Panc1 (cell line): ENCODE measurements at regions not wholly inside any gene's neighbourhood (a gene's known extent, or its start where the extent isn't known, plus 50 kb on each side); places are given as distances from the start of the nearest gene placed in this dataset.
"Not testable (repeated sequence)": the region's sequence is repeated elsewhere in the genome, so short reads cannot be mapped to it uniquely, and the experiment has no call there.

Experiments used
- ATAC-seq: fragments of 200-7000 bp; cut with Tn5 transposase; 2 replicates; pipeline ENCODE4 v1.9.1; 2020; ENCODE audit warnings: mild to moderate bottlenecking, moderate library complexity
- BruUV-seq: library from RNA; stranded (reverse); fragments of 400-500 nt; replicated peaks from 2 replicates; lab custom pipeline; 2021; lab: Mats Ljungman, UMichigan
- CTCF ChIA-PET: fragments of 300-600 bp; sonication (Branson Sonifier 250); formaldehyde crosslinking; loops from one replicate; lab custom pipeline; 2022; ENCODE audit warnings: antibody characterized with exemption; lab: Charles Lee
- POLR2A ChIA-PET: fragments of 300-600 bp; sonication (Branson Sonifier 250); formaldehyde crosslinking; loops from one replicate; lab custom pipeline; 2022; ENCODE audit warnings: antibody characterized with exemption; lab: Charles Lee
- DNase-seq: peaks from one replicate; pipeline ENCODE4 v3.0.0-alpha.2; 2010; ENCODE audit warnings: low read depth, low spot score
- H3K27ac ChIP-seq: 2 replicates; pipeline ENCODE4 v1.5.1; 2011; ENCODE audit warnings: mild to moderate bottlenecking, low read length, inconsistent platforms
- H3K27me3 ChIP-seq: fragments of 200-500 bp; sonication (Bioruptor generic); 2 replicates; pipeline ENCODE4 v1.6.0; 2014; ENCODE audit warnings: low read length, inconsistent platforms; ENCODE audit not compliant: control insufficient read depth, insufficient read depth
- H3K36me3 ChIP-seq: fragments of 200-500 bp; sonication (Bioruptor generic); 2 replicates; pipeline ENCODE4 v1.5.1; 2014; ENCODE audit warnings: inconsistent platforms, mild to moderate bottlenecking, low read length, moderate library complexity; ENCODE audit not compliant: control insufficient read depth, insufficient read depth
- H3K4me1 ChIP-seq: 2 replicates; pipeline ENCODE4 v1.5.1; 2011; ENCODE audit warnings: inconsistent platforms, mild to moderate bottlenecking, low read length, moderate library complexity; ENCODE audit not compliant: control insufficient read depth, insufficient read depth
- H3K4me3 ChIP-seq, 2 experiments: 2 replicates each; pipeline ENCODE4 v1.5.1; 2011 to 2012; ENCODE audit warnings: low read depth in 2 of 2, low read length in 2 of 2, mild to moderate bottlenecking in 2 of 2, inconsistent platforms in 1 of 2, moderate library complexity in 1 of 2
- H3K9me3 ChIP-seq: fragments of 200-500 bp; sonication (Bioruptor generic); 2 replicates; pipeline ENCODE4 v1.5.1; 2014; ENCODE audit warnings: low read depth, mild to moderate bottlenecking, inconsistent platforms, low read length, moderate library complexity; ENCODE audit not compliant: control insufficient read depth, insufficient read depth
- POLR2AphosphoS5 ChIP-seq: IDR thresholded peaks from 2 replicates; pipeline ENCODE4 v1.6.1; 2012; ENCODE audit warnings: mild to moderate bottlenecking, low read depth, low read length, moderate library complexity
- SIN3A ChIP-seq: IDR thresholded peaks from 2 replicates; pipeline ENCODE4 v1.6.1; 2012; ENCODE audit warnings: low read depth, mild to moderate bottlenecking, low read length, moderate library complexity, borderline replicate concordance; ENCODE audit not compliant: insufficient read depth
- TCF7L2 ChIP-seq: IDR thresholded peaks from 2 replicates; pipeline ENCODE4 v1.6.1; 2011; ENCODE audit warnings: mild to moderate bottlenecking, low read depth, low read length, inconsistent platforms
- in situ Hi-C: cut with HindIII; loops from 2 replicates; pipeline ENCODE4 v1.10.0; 2016; ENCODE audit warnings: low sequenced_read_pairs, low pct_unique_long_range_greater_than_20kb
- intact Hi-C: fragments of 100-400 bp; cut with micrococcal nuclease; formaldehyde crosslinking; loops from one replicate; pipeline ENCODE4 v1.10.0; 2022; ENCODE audit not compliant: unreplicated experiment
- TF ChIP-seq, protein P1 (sequence below): fragments of 450-650 bp; IDR thresholded peaks from 2 replicates; pipeline ENCODE4 v1.5.1; 2017; ENCODE audit warnings: mild to moderate bottlenecking
- TF ChIP-seq, protein P2 (sequence below), 2 experiments: IDR thresholded peaks; 2 replicates each; pipeline ENCODE4 v1.6.1; 2011 to 2012; ENCODE audit warnings: low read depth in 2 of 2, control low read depth in 1 of 2, low read length in 1 of 2, mild to moderate bottlenecking in 1 of 2, moderate library complexity in 1 of 2; ENCODE audit not compliant: insufficient read depth in 1 of 2

DNA sequence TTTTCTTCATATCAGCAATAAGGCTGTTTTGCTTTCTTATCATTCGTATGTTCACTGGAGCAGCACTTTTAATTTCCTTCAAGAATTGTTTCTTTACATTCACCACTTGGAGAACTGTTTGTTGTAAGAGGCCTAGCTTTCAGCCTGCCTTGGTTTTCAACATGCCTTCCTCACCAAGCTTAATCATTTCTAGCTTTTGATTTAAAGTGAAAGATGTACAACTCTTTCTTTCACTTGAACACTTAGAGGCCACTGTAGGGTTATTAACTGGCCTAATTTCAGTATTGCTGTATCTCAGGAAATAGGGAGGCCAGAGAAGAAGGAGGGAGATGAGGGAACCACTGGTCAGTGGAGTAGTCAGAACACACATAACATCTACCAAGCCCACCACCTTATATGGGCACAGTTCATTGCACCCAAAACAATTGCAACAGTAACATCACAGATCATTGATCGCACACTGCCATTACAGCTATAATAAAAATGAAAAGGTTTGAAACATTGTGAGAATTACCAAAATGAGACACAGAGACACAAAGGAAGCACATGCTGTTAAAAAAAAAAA, 181.4 kb upstream of the TUBA3C start:
- no peak for DNase-seq
- CTCF ChIA-PET: no interaction called here
- no peaks in the 10 kb centered on the region for H3K36me3 ChIP-seq
- POLR2A ChIA-PET: no interaction called here
- BruUV-seq: no TSS peak
- ATAC-seq: no peak
- no peaks in the 10 kb centered on the region for H3K27me3 ChIP-seq
- no peak overlapping the region for H3K4me3 ChIP-seq
- no peak overlapping the region for H3K27ac ChIP-seq
- no peaks in the 10 kb centered on the region for H3K4me1 ChIP-seq
- H3K9me3 ChIP-seq: no peaks in the 10 kb centered on the region
- intact Hi-C loops: no loop called here
- TF ChIP-seq, protein P1, sequence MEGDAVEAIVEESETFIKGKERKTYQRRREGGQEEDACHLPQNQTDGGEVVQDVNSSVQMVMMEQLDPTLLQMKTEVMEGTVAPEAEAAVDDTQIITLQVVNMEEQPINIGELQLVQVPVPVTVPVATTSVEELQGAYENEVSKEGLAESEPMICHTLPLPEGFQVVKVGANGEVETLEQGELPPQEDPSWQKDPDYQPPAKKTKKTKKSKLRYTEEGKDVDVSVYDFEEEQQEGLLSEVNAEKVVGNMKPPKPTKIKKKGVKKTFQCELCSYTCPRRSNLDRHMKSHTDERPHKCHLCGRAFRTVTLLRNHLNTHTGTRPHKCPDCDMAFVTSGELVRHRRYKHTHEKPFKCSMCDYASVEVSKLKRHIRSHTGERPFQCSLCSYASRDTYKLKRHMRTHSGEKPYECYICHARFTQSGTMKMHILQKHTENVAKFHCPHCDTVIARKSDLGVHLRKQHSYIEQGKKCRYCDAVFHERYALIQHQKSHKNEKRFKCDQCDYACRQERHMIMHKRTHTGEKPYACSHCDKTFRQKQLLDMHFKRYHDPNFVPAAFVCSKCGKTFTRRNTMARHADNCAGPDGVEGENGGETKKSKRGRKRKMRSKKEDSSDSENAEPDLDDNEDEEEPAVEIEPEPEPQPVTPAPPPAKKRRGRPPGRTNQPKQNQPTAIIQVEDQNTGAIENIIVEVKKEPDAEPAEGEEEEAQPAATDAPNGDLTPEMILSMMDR: no peak
- TF ChIP-seq TCF7L2: no peak
- no peak for TF ChIP-seq POLR2AphosphoS5
- no peak for TF ChIP-seq SIN3A
- TF ChIP-seq, protein P2, sequence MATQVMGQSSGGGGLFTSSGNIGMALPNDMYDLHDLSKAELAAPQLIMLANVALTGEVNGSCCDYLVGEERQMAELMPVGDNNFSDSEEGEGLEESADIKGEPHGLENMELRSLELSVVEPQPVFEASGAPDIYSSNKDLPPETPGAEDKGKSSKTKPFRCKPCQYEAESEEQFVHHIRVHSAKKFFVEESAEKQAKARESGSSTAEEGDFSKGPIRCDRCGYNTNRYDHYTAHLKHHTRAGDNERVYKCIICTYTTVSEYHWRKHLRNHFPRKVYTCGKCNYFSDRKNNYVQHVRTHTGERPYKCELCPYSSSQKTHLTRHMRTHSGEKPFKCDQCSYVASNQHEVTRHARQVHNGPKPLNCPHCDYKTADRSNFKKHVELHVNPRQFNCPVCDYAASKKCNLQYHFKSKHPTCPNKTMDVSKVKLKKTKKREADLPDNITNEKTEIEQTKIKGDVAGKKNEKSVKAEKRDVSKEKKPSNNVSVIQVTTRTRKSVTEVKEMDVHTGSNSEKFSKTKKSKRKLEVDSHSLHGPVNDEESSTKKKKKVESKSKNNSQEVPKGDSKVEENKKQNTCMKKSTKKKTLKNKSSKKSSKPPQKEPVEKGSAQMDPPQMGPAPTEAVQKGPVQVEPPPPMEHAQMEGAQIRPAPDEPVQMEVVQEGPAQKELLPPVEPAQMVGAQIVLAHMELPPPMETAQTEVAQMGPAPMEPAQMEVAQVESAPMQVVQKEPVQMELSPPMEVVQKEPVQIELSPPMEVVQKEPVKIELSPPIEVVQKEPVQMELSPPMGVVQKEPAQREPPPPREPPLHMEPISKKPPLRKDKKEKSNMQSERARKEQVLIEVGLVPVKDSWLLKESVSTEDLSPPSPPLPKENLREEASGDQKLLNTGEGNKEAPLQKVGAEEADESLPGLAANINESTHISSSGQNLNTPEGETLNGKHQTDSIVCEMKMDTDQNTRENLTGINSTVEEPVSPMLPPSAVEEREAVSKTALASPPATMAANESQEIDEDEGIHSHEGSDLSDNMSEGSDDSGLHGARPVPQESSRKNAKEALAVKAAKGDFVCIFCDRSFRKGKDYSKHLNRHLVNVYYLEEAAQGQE (IDR thresholded peaks at IDR 0.05; ENCODE audit: insufficient read depth in 1 of 2, low read depth in 2 of 2, low read length in 1 of 2): no peak
- in situ Hi-C loops: no loop called here

DNA sequence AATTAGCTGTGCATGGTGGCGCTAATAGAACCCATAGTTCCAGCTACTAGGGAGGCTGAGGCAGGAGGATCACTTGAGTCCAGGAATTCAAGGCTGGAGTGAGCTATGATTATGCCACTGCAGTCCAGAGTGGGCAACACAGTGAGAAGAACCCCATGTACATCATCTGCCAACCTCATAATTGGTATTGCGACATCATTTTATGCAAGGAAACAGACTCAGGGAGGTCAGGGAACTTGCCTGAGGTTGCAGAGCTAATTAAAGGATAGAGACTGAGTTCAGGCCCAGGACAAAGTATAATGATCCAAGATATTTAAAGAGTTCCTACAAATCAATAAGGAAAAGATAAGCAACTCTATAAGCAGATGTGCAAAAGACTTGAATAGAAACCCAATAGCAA, 178.1 kb upstream of the TUBA3C start:
- BruUV-seq, H3K9me3 ChIP-seq, DNase-seq, H3K36me3 ChIP-seq, ATAC-seq, H3K27ac ChIP-seq, H3K4me3 ChIP-seq, CTCF ChIA-PET, H3K27me3 ChIP-seq, H3K4me1 ChIP-seq, in situ Hi-C loops, intact Hi-C loops, POLR2A ChIA-PET: not testable (repeated sequence)

DNA sequence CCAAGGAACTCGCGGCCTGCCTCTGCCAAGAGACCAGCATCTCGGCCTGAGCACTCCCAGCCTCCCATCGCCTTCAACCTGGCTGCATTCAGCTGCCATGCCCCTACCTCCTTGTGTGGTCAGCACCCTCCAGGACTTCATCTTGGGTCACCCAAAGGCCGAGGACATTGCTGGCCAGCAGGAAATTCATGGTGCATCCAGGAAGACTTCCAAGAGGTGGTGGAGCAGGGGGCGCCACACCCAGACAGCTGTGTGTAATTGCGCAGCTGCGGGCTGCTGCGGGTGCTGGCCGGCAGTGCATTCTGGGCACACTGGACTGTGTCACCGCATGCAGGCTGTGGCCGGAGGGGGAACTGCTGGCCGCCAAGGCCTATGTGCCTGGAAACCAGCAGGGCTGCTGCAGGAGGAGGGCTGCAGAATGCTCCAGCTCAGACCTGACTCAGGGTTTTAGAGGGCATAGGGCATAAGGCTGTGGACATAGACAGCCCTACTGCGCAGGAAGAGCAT, 164.3 kb upstream of the TUBA3C start:
- in situ Hi-C loops (no loop called here), intact Hi-C loops (no loop called here)
- Histone ChIP-seq H3K36me3 (no peaks in the 10 kb centered on the region), H3K9me3 (no peaks in the 10 kb centered on the region), H3K27ac (no peak overlapping the region), H3K27me3 (no peaks in the 10 kb centered on the region), H3K4me3 (no peak overlapping the region), H3K4me1 (no peaks in the 10 kb centered on the region)
- DNase-seq: no peak
- no TSS peak for BruUV-seq
- no peak for ATAC-seq
- TF ChIP-seq TCF7L2 (no peak), SIN3A (no peak), POLR2AphosphoS5 (no peak)
- TF ChIP-seq, protein P2 (IDR thresholded peaks at IDR 0.05; ENCODE audit: insufficient read depth in 1 of 2, low read depth in 2 of 2, low read length in 1 of 2): no peak
- TF ChIP-seq, protein P1: no peak
- ChIA-PET CTCF (no interaction called here), POLR2A (no interaction called here)
